ENCODE measurements at regions not wholly inside any gene's neighbourhood (a gene's known extent, or its start where the extent isn't known, plus 50 kb on each side); places are given as distances from the start of the nearest gene placed in this dataset.

DNA sequence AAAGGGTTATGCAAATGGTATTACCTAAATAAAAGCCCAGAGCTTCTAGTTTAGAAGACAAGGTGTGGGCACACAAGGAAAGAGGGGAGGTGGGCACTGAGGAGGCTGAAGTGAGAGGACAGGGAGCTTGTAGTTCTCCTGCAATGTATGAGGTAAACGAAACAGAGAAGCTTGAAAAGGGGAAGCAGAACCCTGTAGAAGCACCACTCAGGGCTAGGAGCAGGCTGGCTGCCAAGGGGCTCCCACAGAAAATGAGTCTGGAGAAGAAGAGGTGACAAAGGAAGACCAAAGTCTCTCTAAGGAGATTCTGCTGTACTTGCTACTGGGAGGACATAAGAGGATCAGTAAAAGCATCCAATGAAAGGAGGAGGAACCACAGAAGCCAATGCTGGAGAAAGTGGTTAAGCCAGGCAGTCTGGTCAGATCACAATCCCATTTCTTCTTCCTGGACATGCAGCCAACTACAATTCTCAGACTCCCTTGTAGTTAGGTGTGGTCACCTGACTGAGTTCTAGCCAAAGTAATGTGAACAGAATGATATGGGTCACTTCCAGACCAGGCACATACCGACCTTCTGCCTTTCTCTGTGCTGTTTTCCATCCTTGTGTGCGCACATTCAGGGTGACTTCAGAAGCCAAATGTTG lies 174.5 kb upstream of the MAP3K1 start:
- TF ChIP-seq, protein P1, sequence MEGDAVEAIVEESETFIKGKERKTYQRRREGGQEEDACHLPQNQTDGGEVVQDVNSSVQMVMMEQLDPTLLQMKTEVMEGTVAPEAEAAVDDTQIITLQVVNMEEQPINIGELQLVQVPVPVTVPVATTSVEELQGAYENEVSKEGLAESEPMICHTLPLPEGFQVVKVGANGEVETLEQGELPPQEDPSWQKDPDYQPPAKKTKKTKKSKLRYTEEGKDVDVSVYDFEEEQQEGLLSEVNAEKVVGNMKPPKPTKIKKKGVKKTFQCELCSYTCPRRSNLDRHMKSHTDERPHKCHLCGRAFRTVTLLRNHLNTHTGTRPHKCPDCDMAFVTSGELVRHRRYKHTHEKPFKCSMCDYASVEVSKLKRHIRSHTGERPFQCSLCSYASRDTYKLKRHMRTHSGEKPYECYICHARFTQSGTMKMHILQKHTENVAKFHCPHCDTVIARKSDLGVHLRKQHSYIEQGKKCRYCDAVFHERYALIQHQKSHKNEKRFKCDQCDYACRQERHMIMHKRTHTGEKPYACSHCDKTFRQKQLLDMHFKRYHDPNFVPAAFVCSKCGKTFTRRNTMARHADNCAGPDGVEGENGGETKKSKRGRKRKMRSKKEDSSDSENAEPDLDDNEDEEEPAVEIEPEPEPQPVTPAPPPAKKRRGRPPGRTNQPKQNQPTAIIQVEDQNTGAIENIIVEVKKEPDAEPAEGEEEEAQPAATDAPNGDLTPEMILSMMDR (IDR thresholded peaks at IDR 0.05; ENCODE audit: borderline replicate concordance, control extremely low read depth, extremely low read depth, insufficient read depth, missing control alignments): no peak
- in situ Hi-C loops (cut with MboI; ENCODE audit: low sequenced_read_pairs, unreplicated experiment): no loop called here
- DNase-seq (ENCODE audit: low spot score): no peak

DNA sequence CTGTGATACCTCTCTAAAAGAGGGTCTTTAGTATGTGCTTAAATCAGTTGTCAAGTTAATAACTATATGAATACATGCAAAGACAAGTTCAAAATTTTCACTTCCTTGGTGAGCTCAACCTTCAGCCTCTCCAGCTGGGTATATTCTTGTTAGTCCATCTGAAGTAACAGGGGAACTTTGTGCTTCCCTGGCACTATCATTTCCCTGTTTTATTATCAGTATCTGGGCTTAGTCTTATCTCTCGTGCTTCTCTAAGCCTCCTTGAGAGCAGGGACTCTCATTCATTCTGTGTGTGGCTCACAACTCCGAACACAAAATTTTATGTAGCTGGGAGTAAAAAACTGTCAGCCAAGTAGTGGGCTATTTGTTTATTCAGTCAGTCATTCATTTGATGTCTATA lies 175.9 kb upstream of the MAP3K1 start:
- TF ChIP-seq, protein P1 (IDR thresholded peaks at IDR 0.05; ENCODE audit: borderline replicate concordance, control extremely low read depth, extremely low read depth, insufficient read depth, missing control alignments): no peak
- no peak for DNase-seq (ENCODE audit: low spot score)
- in situ Hi-C loops (cut with MboI; ENCODE audit: low sequenced_read_pairs, unreplicated experiment): no loop called here

DNA sequence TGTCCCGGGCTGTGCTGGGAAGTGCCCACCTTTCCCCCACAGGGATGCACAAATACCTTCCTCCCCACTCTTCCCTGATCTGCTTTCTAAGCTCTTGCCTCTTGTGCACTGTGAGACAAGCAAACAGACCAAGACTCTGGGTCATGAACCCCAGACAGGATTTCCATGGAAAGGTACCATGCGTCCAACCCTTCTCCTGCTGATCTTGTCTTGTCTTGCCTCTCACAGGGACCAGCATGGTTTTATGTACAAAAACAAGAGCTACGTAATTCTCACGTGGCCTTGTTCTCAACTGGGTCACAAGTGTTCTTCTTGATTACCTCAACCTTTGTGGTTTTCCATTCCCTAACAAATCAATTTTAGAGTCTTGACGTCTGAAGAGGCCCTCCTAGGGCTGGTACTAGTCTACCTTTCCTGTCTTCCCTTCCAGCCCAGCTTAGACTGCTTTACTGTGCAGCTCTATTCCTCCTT lies 176.5 kb upstream of the MAP3K1 start:
- in situ Hi-C loops (cut with MboI; ENCODE audit: low sequenced_read_pairs, unreplicated experiment): no loop called here
- DNase-seq (ENCODE audit: low spot score): no peak
- TF ChIP-seq, protein P1 (IDR thresholded peaks at IDR 0.05; ENCODE audit: borderline replicate concordance, control extremely low read depth, extremely low read depth, insufficient read depth, missing control alignments): no peak

DNA sequence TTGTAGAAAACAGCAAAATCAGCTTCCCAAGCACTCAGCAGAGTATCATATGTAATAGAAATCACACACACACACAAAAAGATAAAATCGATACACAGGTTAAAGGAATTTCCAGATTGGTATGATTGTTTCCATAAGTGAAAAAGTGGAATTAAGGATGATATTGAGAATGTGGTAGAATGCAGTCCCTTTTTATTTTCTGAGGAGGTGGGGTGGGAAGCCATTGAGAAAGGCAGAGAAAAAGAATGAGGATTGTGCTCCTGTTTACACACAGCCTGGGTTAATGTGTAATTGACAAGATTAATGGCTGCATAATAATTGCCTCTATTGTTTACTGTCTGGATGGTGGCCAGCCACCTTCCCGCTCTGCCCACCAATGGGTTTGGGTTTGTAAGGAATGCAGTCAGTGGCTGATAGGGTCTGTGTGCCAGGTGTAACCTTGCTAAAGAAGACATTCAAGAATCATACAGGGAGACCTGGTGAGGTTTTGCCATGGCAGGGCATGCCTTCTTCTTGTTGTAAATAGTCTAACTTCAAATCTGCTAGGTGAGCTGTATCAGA lies 177.2 kb upstream of the MAP3K1 start:
- in situ Hi-C loops (cut with MboI; ENCODE audit: low sequenced_read_pairs, unreplicated experiment): no loop called here
- no peak for DNase-seq (ENCODE audit: low spot score)
- TF ChIP-seq, protein P1 (IDR thresholded peaks at IDR 0.05; ENCODE audit: borderline replicate concordance, control extremely low read depth, extremely low read depth, insufficient read depth, missing control alignments): no peak

DNA sequence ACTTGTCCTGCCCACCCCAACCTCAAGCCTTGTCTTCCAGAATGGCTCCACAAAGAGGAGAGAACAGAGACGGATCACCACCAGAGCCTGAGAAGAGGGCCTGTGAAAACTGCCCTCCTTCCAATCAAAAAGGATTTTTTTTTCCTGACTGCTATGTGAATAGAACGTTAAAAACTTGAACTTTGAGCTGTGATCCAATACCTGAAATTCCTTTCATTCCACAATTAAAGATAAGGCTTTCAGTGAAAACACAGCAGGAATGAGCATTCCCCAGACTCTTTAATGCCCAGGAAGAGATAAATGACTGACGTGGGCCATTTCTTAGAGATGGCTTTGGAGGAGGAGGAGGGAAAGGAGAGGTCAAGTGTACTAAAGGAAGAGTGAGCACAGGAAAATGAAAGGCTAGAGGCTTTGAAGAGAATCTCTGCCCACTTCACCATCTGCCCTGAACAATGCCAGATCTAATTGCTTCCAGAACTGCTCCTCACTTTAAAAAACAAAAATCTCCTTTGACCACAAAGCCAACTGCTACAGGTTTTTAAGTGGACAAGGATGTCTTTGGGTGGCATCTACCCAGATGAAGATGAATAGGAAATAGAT lies 177.9 kb upstream of the MAP3K1 start:
- in situ Hi-C loops (cut with MboI; ENCODE audit: low sequenced_read_pairs, unreplicated experiment): no loop called here
- TF ChIP-seq, protein P1 (IDR thresholded peaks at IDR 0.05; ENCODE audit: borderline replicate concordance, control extremely low read depth, extremely low read depth, insufficient read depth, missing control alignments): no peak
- no peak for DNase-seq (ENCODE audit: low spot score)

DNA sequence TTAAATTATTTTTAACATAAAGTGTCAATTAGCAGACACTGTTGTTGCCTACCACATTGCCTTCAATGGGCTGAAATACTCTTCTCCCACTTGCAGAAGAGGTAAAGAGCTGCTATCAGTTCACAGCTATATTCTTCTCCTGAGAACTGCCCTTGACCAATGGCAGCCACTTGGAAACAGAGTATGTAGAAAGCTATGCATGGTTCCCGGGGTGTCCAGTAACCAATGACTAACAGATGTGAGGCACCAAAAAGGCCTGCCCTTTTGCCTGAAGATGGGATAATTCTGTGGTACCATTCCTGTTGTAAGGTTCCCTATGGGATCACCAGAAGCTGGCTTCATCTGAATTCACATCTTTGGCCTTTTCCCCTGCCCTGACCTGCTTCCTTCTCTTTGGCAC lies 181.4 kb upstream of the MAP3K1 start:
- in situ Hi-C loops (cut with MboI; ENCODE audit: low sequenced_read_pairs, unreplicated experiment): no loop called here
- TF ChIP-seq, protein P1 (IDR thresholded peaks at IDR 0.05; ENCODE audit: borderline replicate concordance, control extremely low read depth, extremely low read depth, insufficient read depth, missing control alignments): no peak
- DNase-seq (ENCODE audit: low spot score): no peak

Data from GM13976 (cell line).